Suppressor macrophage treated with lipopolysaccharide for 4 hours (primary cell): ENCODE measurements at regions not wholly inside any gene's neighbourhood (a gene's known extent, or its start where the extent isn't known, plus 50 kb on each side); places are given as distances from the start of the nearest gene placed in this dataset.

Source experiments
- DNase-seq: peaks from one replicate; pipeline ENCODE4 v3.0.0-alpha.2; 2020

DNA sequence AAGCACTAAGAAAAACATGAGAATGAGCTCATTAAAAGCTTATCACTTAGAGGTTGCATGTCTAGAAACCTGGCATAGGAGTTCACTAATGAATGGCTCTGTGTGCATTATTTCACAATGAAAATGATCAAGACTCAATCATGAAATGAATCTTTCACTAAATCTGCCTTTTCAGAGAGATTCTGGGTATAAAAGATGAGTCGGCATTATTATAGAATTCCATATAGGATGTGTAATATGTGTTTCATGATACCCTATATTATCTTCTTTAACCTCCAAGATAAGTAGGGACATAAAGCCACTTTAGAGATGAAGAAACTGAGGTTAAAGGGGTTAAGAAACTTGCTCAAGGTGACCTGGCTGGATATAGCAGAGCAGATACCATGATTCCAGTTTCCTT, 368.1 kb downstream of the DUSP10 start:
- DNase-seq, result no peak

DNA sequence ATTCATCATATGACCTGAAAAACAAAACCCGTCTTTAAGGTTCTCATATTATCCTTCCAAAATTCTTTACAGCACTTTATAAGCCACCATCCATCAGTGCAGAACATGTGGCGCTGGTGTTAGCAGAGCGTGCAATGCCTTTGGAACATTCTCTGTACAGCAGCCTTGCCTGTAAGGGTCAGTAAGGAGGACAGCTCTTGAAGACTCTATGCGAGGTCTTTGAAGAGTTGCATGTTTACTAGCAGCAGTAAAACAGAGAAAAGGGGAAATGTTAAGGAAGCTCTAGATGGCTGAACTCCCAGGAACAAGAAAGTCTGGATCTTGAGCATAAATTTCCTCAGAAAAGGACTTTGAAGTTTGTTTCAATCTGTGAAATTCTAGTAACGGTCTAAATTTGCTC, 365.6 kb downstream of the DUSP10 start:
- no peak for DNase-seq

DNA sequence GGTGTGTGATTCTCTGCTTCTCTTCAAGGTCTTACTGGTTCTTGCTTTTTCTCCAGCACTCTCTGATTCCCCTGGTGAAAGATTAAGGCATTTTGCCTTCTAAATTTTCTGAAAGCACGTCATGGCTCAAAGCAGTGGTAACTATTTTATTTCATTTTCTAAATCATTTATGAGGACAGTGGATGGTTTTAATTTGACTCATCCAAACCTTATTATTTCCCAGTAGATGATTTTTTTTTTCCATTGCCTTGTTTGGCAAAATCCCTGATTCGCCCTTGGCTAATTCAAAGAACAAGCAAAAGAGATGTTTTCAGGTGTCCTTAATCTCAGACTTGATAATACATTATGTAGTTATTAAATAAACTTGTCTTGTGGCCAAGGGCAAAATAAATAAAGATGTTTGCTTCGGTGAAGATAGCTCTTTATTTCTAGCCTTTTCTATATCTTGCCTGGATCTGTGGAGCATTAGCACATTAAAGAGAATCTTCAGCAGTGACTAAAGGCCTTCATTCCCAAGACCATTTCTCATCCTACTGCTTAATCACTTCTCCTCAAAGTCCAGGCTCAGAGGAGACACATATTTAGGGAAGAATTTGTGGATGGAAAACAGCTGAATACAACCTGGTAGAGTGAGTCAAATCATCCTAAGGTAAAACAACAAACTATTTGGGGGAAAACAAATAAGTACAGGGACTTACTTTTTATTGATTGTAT, 359.8 kb downstream of the DUSP10 start:
- DNase-seq, result no peak

DNA sequence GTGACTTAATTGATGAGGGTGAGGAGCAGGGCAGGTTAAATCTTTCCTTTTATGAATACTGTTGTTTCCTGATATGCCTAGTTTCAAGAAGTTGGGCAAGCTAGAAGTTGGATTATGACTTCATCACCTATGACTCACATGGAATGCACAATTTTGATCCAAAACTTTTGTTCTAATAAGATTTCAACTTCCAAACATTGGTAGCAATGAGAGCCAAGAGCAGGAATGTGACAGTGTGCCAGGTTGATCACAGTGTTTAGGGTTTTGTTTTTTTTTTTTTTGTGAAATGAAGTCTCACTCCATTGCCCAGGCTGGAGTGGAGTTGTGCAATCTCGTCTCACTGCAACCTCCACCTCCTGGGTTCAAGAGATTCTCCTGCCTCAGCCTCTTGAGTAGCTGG, 349.4 kb downstream of the DUSP10 start:
- no peak for DNase-seq

DNA sequence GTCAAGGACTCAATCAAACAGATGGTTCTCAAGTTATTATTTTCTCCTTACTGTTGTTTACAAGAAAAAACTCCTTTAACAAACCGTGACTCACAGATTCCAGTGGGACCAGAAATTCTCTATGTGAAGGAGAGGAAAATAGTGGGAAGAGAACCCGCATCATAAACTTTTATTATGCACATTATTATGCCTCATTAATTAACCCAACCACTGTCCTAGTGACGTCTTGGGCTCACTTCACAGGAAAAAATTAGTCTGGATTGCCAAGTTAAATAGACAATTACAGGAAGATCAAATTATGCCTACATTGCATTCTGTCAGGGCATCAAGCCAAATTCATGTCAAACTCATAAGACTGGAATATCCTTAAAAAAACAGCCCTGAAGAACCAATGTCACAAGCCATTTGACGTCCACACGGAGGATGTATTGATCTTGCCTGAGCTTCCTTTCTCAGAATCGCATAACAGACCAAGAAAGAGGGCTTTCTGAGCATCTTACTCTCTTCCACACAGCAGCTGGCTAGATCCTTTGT, 347.8 kb downstream of the DUSP10 start:
- no peak for DNase-seq

DNA sequence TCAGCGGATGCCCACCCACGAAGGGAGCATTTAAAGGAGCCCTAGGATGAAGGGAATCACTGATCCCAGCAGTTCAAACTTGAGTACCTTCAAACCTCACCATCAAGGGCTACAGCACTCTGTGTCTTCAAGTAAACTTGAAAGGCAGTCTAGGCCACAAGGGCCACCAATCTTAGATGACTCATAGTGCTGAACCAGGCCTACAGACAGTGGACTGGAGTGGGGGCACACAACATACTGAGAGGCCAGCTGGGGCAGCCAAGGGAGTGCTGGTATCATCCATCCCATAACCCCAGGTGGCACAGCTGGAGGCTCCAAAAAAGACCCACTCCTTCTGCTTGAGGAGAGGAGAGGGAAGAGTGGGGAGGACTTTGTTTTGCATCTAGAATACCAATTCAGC, 345.4 kb downstream of the DUSP10 start:
- DNase-seq, result no peak

GRCh38 chr1:221397141-221397540, 344.7 kb downstream of the DUSP10 start:
- no peak for DNase-seq

GRCh38 chr1:221397606-221398005, 344.3 kb downstream of the DUSP10 start:
- DNase-seq, result no peak

DNA sequence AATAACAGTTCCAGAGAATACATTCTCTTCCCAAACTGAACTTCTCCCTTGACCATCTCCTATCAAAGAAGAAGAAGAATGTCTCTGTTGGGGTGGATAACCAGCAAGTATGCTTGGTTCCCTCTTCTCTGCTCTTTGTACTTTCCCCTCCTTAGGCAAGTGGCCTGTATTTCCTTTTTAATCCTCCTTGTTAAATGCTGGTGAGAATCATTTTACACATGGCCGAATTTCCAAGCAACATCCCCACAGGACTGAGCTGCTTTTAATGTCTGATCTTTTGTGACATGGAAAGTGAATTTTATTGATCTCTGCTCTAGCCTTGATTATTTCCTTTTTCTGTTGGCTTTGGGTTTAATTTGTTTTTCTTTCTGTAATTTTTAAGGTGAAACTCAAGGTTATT, 336.7 kb downstream of the DUSP10 start:
- DNase-seq, result no peak

DNA sequence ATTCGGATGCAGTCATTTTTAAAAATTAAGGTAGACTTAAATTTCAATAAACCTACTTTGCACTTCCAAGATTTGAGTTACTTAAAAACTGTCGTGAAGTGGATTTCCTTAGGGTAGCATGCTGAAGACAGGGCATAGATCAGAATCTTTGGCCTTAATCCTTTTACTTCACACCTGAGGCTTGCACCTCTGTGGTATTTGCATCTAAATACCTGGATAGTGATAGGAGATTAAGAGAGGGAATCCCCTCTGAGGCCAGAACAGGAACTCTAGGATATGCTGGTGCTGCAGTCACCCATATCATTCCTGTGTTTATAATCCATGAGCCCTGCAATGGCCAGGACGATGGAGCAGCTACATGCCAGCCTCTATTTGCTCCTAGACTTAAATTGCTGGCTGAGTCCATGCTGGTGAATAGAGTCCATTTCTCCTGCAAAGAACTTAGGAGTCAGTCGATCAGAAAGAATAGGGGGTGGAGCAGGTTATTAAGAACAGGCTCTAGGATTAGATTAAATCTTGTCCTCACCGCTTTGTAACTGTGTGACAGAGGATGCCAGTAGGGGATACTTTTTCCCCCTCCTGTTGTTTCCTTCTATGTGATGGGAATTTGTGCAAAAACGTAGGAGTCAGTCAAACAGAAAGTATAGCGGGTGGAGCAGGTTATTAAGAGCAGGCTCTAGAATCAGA, 333.6 kb downstream of the DUSP10 start:
- DNase-seq, result no peak

- no peak for DNase-seq
Observed at GRCh38 chr1:221411283-221411682, 330.6 kb downstream of the DUSP10 start.

DNA sequence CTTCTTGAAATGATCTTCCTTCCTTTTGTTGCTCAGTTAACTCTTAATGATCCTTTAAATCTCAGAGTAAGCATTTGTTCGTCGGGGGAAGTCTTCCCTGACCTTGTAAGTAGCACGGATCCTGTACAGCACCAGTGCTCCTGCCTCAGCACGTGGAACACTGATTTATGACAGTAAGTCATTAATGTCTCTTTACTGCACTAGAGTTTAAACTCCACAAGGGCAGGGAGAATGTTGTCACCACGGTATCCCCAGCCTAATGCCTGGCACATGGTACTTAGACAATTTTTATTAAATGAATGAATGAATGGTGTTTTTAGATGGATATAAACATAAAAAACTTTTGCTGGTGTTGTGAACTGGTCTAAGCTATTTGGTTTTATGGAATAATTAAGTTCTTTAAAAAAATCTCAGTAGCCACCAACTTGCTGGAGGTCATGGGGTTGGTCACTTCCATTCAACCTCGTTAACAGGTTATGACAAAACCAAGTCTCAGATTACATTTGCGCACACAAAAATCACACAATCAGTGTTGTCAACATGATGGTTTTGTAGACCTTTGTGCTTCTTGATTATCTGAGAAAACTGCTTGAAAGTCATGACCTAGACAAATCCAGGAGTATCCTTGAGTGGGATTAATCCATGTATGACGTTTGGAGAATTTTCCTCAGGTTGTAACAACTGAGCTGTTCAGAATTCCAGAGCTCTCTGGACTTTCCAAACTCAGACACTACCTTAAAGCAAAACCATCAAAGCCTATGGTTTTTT, 326.9 kb downstream of the DUSP10 start:
- no peak for DNase-seq

DNA sequence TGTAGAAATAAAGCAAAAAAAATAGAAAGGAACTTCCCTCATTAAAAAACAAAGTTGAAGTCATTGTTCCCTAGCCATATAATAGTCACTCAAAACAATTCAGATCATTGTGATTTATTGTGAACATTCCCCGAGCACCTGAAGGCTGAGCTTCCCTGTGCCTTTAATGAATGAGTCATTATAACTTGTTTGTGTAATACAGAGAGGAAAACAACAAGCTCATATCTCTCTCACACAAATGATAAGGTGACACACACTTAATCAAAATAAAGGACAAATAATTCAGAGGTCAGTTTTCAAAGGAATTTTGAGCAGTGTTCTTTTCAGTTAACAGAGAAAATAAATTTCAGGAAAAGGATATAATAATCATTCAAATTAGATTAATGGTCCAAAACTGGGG, 326.2 kb downstream of the DUSP10 start:
- DNase-seq, result no peak

GRCh38 chr1:221416142-221416541, 325.7 kb downstream of the DUSP10 start:
- DNase-seq, result no peak

- no peak for DNase-seq
Observed at GRCh38 chr1:221416723-221417122, 325.2 kb downstream of the DUSP10 start.

- no peak for DNase-seq
Observed at GRCh38 chr1:221418346-221418745, 323.5 kb downstream of the DUSP10 start.

- no peak for DNase-seq
Observed at GRCh38 chr1:221419513-221420095, 322.3 kb downstream of the DUSP10 start.

DNA sequence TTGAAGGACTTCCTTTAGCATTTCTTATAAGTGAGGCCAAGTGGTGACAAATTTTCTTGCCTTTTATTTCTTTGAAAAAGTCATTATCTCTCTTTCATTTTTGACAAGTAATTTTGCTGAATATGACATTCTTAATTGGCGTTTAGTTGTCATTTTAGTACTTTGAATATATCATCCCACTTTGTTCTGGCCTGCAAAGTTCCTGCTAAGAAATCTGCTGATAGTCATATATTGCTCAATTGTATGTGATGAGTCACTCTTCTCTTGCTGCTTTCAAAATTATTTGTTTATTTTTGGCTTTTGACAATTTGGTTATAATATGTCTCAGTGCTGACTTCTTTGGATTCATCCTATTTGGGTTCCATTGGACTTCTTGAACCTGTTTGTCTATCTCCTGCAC, 312.6 kb downstream of the DUSP10 start:
- DNase-seq, result peak; percentile 71

GRCh38 chr1:221430152-221430960, 311.5 kb downstream of the DUSP10 start:
- DNase-seq, result no peak

DNA sequence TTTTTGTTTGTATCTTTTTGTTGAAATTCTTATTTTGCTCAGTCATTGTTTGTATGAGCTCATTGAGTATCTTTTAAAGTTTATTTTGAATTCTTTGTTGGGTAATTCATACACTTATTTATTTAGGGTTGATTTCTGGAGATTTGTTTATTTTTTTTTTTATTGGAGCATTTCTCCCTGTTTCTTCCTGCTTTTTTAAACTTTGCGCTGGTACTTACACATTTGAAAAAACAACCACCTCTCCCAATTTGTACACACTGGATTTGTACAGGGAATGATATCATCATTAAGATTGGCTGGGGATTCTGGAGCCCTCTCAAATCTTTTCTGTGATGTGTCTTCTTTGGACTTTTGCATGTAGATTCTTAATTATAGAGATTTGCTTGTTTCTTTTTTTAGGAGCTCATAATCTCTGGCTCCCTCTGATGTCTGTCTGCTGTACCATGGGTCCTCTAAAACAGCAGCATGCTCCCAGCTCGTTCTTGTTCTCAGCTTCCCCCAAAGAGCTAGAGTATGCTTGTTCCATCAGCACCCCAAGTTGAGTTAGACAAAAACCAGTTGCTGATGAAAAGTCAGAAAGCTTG, 310.7 kb downstream of the DUSP10 start:
- no peak for DNase-seq

- no peak for DNase-seq
Observed at GRCh38 chr1:221431961-221432360, 309.9 kb downstream of the DUSP10 start.

GRCh38 chr1:221435504-221435904, 306.4 kb downstream of the DUSP10 start:
- peak; percentile 81 for DNase-seq
